ENCODE measurements at regions not wholly inside any gene's neighbourhood (a gene's known extent, or its start where the extent isn't known, plus 50 kb on each side); places are given as distances from the start of the nearest gene placed in this dataset.

GRCh38 chr15:25960273-25960672 lies 97.1 kb upstream of the ATP10A start:
- TF ChIP-seq CTCF (conservative IDR thresholded peaks at IDR 0.05) (no peak), EZH2 (IDR thresholded peaks at IDR 0.05; ENCODE audit: low read depth) (no peak)

Measured in PC-9 (cell line).